Endodermal cell (in vitro differentiated cells): ENCODE measurements at regions not wholly inside any gene's neighbourhood (a gene's known extent, or its start where the extent isn't known, plus 50 kb on each side); places are given as distances from the start of the nearest gene placed in this dataset.
"Not testable (repeated sequence)": the region's sequence is repeated elsewhere in the genome, so short reads cannot be mapped to it uniquely, and the experiment has no call there.

ENCODE experiments used
- DNase-seq: peaks from one replicate; pipeline ENCODE4 v3.0.0-alpha.2; 2017
- H3K27ac ChIP-seq: 2 replicates; pipeline ENCODE4 v1.5.1; 2013; ENCODE audit warnings: mild to moderate bottlenecking, low read depth, low read length, moderate library complexity
- H3K27me3 ChIP-seq: 2 replicates; pipeline ENCODE4 v1.6.1; 2013; ENCODE audit warnings: mild to moderate bottlenecking, low read length, moderate library complexity; ENCODE audit not compliant: insufficient read depth, control insufficient read depth, poor library complexity, severe bottlenecking
- H3K36me3 ChIP-seq: 2 replicates; pipeline ENCODE4 v1.7.0; 2013; ENCODE audit warnings: mild to moderate bottlenecking, low read length, moderate library complexity; ENCODE audit not compliant: control insufficient read depth, insufficient read depth
- H3K4me1 ChIP-seq: one replicate; pipeline ENCODE4 v1.7.0; 2013; ENCODE audit warnings: low read length; ENCODE audit not compliant: control insufficient read depth, insufficient read depth
- H3K4me3 ChIP-seq: 2 replicates; pipeline ENCODE4 v1.5.1; 2013; ENCODE audit warnings: mild to moderate bottlenecking, low read length, moderate library complexity
- H3K9ac ChIP-seq: 2 replicates; pipeline ENCODE4 v1.6.1; 2013; ENCODE audit warnings: mild to moderate bottlenecking, low read length, moderate library complexity; ENCODE audit not compliant: poor library complexity, severe bottlenecking; ENCODE audit errors: extremely low read depth
- H3K9me3 ChIP-seq: 2 replicates; pipeline ENCODE4 v1.6.1; 2013; ENCODE audit warnings: mild to moderate bottlenecking, low read length, moderate library complexity; ENCODE audit not compliant: control insufficient read depth
- H3K27ac Mint-ChIP-seq: 2 replicates; pipeline ENCODE4 v1.8.0; 2020; ENCODE audit warnings: mixed read lengths
- H3K27me3 Mint-ChIP-seq: 2 replicates; pipeline ENCODE4 v1.8.0; 2021; ENCODE audit warnings: mild to moderate bottlenecking, mixed read lengths; ENCODE audit not compliant: insufficient read depth
- H3K36me3 Mint-ChIP-seq: 2 replicates; pipeline ENCODE4 v1.8.0; 2020; ENCODE audit warnings: low read depth, mixed read lengths
- H3K4me1 Mint-ChIP-seq: 2 replicates; pipeline ENCODE4 v1.8.0; 2020; ENCODE audit warnings: mixed read lengths
- H3K4me3 Mint-ChIP-seq: 2 replicates; pipeline ENCODE4 v1.8.0; 2020; ENCODE audit warnings: mild to moderate bottlenecking, moderate library complexity, mixed read lengths
- H3K9me3 Mint-ChIP-seq: 2 replicates; pipeline ENCODE4 v1.8.0; 2020; ENCODE audit warnings: mild to moderate bottlenecking, mixed read lengths
- WGBS, 2 experiments: methylation state at CpG; one replicate each; pipeline versions ENCODE4 v1.1.5 to v1.1.7; 2013; ENCODE audit warnings: missing lambda C conversion rate in 2 of 2, mixed read lengths in 1 of 2; ENCODE audit not compliant: insufficient coverage in 1 of 2, insufficient read length in 1 of 2; 5-methylcytosine and 5-hydroxymethylcytosine counted together
- TF ChIP-seq, protein P1 (sequence below): fragments of 200-600 bp; sonication (generic); conservative IDR thresholded peaks from 2 replicates; pipeline ENCODE4 v1.5.0; 2021; ENCODE audit warnings: antibody characterized with exemption, mild to moderate bottlenecking

- Histone ChIP-seq H3K4me3 (no peak overlapping the region), H3K4me1 (no peaks in the 10 kb centered on the region), H3K36me3 (no peaks in the 10 kb centered on the region), H3K9me3 (no peaks in the 10 kb centered on the region), H3K27me3 (no peaks in the 10 kb centered on the region), H3K27ac (no peak overlapping the region), H3K9ac (no peak overlapping the region)
- Mint-ChIP-seq H3K4me3 (no peak overlapping the region), H3K27ac (no peak overlapping the region), H3K27me3 (no peaks in the 10 kb centered on the region), H3K4me1 (peaks cover 9% of the 10 kb centered on the region), H3K36me3 (no peaks in the 10 kb centered on the region), H3K9me3 (peaks cover 1% of the 10 kb centered on the region)
- no peak for DNase-seq
- TF ChIP-seq, protein P1, sequence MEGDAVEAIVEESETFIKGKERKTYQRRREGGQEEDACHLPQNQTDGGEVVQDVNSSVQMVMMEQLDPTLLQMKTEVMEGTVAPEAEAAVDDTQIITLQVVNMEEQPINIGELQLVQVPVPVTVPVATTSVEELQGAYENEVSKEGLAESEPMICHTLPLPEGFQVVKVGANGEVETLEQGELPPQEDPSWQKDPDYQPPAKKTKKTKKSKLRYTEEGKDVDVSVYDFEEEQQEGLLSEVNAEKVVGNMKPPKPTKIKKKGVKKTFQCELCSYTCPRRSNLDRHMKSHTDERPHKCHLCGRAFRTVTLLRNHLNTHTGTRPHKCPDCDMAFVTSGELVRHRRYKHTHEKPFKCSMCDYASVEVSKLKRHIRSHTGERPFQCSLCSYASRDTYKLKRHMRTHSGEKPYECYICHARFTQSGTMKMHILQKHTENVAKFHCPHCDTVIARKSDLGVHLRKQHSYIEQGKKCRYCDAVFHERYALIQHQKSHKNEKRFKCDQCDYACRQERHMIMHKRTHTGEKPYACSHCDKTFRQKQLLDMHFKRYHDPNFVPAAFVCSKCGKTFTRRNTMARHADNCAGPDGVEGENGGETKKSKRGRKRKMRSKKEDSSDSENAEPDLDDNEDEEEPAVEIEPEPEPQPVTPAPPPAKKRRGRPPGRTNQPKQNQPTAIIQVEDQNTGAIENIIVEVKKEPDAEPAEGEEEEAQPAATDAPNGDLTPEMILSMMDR, result no peak
- 85 to 87% methylated on average over 2 to 4 of the region's 4 CpGs for WGBS, 2 experiments
These were observed 67.5 kb upstream of the CCNY start for GRCh38 chr10:35268791-35269257.

- Mint-ChIP-seq H3K27me3 (peaks cover 1% of the 10 kb centered on the region), H3K36me3 (no peaks in the 10 kb centered on the region), H3K4me3 (no peak overlapping the region), H3K27ac (no peak overlapping the region), H3K4me1 (peaks cover 9% of the 10 kb centered on the region), H3K9me3 (no peaks in the 10 kb centered on the region)
- Histone ChIP-seq H3K27me3 (no peaks in the 10 kb centered on the region), H3K4me1 (no peaks in the 10 kb centered on the region), H3K27ac (no peak overlapping the region), H3K36me3 (no peaks in the 10 kb centered on the region), H3K4me3 (no peak overlapping the region), H3K9me3 (no peaks in the 10 kb centered on the region), H3K9ac (no peak overlapping the region)
- 75% methylated on average over 1 of the region's 1 CpG; no CpG with 5 or more reads in 1 of the 2 experiments for WGBS, 2 experiments
- TF ChIP-seq, protein P1, result no peak
- no peak for DNase-seq
These were observed 66.2 kb upstream of the CCNY start for GRCh38 chr10:35270100-35270499.

DNA sequence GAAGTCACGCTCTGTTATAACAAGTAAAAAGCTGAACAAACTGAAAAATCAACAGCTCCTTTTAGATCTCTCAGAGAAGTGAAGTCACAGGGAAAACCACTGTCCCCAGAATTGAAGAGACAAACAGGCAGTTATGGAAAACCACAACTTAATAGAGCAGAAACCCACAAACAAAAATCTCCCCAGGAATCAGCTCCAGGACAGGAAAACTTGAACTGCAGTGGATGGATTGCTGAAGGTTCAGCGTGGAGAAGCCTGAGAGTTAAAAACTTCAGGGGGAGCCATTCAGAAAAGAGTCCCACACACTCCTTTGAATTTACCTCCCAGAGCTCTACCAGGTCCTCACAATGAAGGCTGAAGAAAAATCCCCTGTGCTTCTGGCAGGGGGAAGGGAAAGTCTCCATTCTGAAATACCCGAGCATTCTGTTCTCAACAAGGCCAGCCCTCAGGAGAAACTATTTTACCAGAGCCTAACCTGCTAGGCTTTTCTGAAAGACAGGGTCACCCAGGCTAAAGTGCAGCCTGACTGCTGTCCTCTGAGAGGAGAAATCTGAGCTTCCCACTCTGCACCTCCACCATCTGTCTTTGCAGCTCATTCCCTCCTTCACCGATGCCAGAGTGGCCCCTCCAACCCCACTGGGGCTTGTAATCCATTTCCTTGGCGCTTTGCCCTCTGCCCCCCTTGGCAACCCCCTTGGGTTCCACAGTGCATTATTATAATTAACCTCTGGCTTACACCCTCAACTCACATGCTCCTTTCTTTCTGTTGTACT, 65.0 kb upstream of the CCNY start:
- WGBS, 2 experiments, result 71 to 84% methylated on average over 2 to 5 of the region's 5 CpGs
- Mint-ChIP-seq H3K36me3 (no peaks in the 10 kb centered on the region), H3K4me3 (no peak overlapping the region), H3K4me1 (peaks cover 9% of the 10 kb centered on the region), H3K27me3 (peaks cover 1% of the 10 kb centered on the region), H3K27ac (no peak overlapping the region), H3K9me3 (no peaks in the 10 kb centered on the region)
- H3K27me3 ChIP-seq, result no peaks in the 10 kb centered on the region
- H3K4me1 ChIP-seq, result no peaks in the 10 kb centered on the region
- no peaks in the 10 kb centered on the region for H3K9me3 ChIP-seq
- H3K4me3 ChIP-seq, result no peak overlapping the region
- no peak overlapping the region for H3K9ac ChIP-seq
- no peak for DNase-seq
- TF ChIP-seq, protein P1, result no peak
- H3K27ac ChIP-seq, result peak overlapping the region; percentile 49
- no peaks in the 10 kb centered on the region for H3K36me3 ChIP-seq

- not testable (repeated sequence) for H3K27me3 ChIP-seq, H3K9ac ChIP-seq, H3K27ac Mint-ChIP-seq, H3K36me3 ChIP-seq, H3K4me3 ChIP-seq, DNase-seq, H3K4me1 ChIP-seq, H3K9me3 Mint-ChIP-seq, H3K4me3 Mint-ChIP-seq, H3K27me3 Mint-ChIP-seq, H3K9me3 ChIP-seq, H3K27ac ChIP-seq, H3K36me3 Mint-ChIP-seq
- H3K4me1 Mint-ChIP-seq, result peaks cover 11% of the 10 kb centered on the region
- 85 to 97% methylated on average over 2 to 4 of the region's 4 CpGs for WGBS, 2 experiments
These were observed 64.5 kb upstream of the CCNY start for GRCh38 chr10:35271859-35272165.

GRCh38 chr10:35272401-35272800, 63.9 kb upstream of the CCNY start:
- H3K9me3 Mint-ChIP-seq, H3K27me3 Mint-ChIP-seq, H3K36me3 ChIP-seq, H3K27me3 ChIP-seq, DNase-seq, H3K4me3 Mint-ChIP-seq, H3K9me3 ChIP-seq, H3K4me3 ChIP-seq, H3K27ac Mint-ChIP-seq, H3K9ac ChIP-seq, H3K27ac ChIP-seq, H3K4me1 ChIP-seq, H3K36me3 Mint-ChIP-seq: not testable (repeated sequence)
- H3K4me1 Mint-ChIP-seq, result peaks cover 17% of the 10 kb centered on the region
- 86 to 100% methylated on average over 1 to 2 of the region's 2 CpGs for WGBS, 2 experiments
